HepG2 (cell line): ENCODE measurements at regions not wholly inside any gene's neighbourhood (a gene's known extent, or its start where the extent isn't known, plus 50 kb on each side); places are given as distances from the start of the nearest gene placed in this dataset.
A peak's percentile ranks its signal among the peaks of the same experiment; 100 is the strongest.

Experiments
- ARID4A ChIP-seq: sonication (generic); formaldehyde crosslinking; IDR thresholded peaks from 2 replicates; pipeline ENCODE4 v1.5.0; 2020; ENCODE audit warnings: mild to moderate bottlenecking, missing genetic modification reagents, borderline replicate concordance
- GZF1 ChIP-seq: sonication (generic); formaldehyde crosslinking; IDR thresholded peaks from 2 replicates; pipeline ENCODE4 v1.5.1; 2020; ENCODE audit warnings: mild to moderate bottlenecking, missing genetic modification reagents
- KLF11 ChIP-seq: IDR thresholded peaks from 2 replicates; pipeline ENCODE4 v1.6.1; 2016; ENCODE audit warnings: missing compliant biosample characterization
- MYC ChIP-seq: sonication (generic); formaldehyde crosslinking; IDR thresholded peaks from 2 replicates; pipeline ENCODE4 v1.9.0; 2021; ENCODE audit warnings: missing genetic modification reagents, borderline replicate concordance
- SNAPC2 ChIP-seq: sonication (generic); formaldehyde crosslinking; IDR thresholded peaks from 2 replicates; pipeline ENCODE4 v1.8.1; 2022; ENCODE audit warnings: mild to moderate bottlenecking, missing genetic modification reagents
- SRF ChIP-seq: IDR thresholded peaks from 2 replicates; pipeline ENCODE4 v1.6.1; 2011; ENCODE audit warnings: mild to moderate bottlenecking, low read depth, low read length, moderate library complexity
- STAT6 ChIP-seq: sonication (generic); formaldehyde crosslinking; IDR thresholded peaks from 2 replicates; pipeline ENCODE4 v1.4.0; 2020; ENCODE audit warnings: missing genetic modification reagents, mild to moderate bottlenecking, borderline replicate concordance
- TFE3 ChIP-seq: IDR thresholded peaks from 2 replicates; pipeline ENCODE4 v1.6.1; 2016
- ZBTB3 ChIP-seq: sonication (generic); formaldehyde crosslinking; IDR thresholded peaks from 2 replicates; pipeline ENCODE4 v1.4.0; 2020; ENCODE audit warnings: low read depth, mild to moderate bottlenecking, moderate library complexity, missing genetic modification reagents, borderline replicate concordance
- ZBTB38 ChIP-seq: sonication (generic); formaldehyde crosslinking; IDR thresholded peaks from 2 replicates; pipeline ENCODE4 v1.5.1; 2020; ENCODE audit warnings: mild to moderate bottlenecking, missing genetic modification reagents
- ZNF143 ChIP-seq: sonication (generic); formaldehyde crosslinking; IDR thresholded peaks from 2 replicates; pipeline ENCODE4 v1.4.0; 2020; ENCODE audit warnings: missing genetic modification reagents
- ZNF318 ChIP-seq: sonication (generic); formaldehyde crosslinking; IDR thresholded peaks from 2 replicates; pipeline ENCODE4 v1.4.0; 2020; ENCODE audit warnings: mild to moderate bottlenecking, missing genetic modification reagents
- ZNF44 ChIP-seq: sonication (generic); formaldehyde crosslinking; IDR thresholded peaks from 2 replicates; pipeline ENCODE4 v1.5.1; 2020; ENCODE audit warnings: mild to moderate bottlenecking, missing genetic modification reagents
- ZNF7 ChIP-seq: IDR thresholded peaks from 2 replicates; pipeline ENCODE4 v1.6.1; 2016; ENCODE audit warnings: missing biosample characterization, missing genetic modification reagents

GRCh38 chr2:84297155-84297554 lies 161.9 kb downstream of the SUCLG1 start (continued):
- TF ChIP-seq ARID4A (no peak), KLF11 (no peak), SNAPC2 (no peak), TFE3 (no peak), ZBTB38 (CRISPR knock-in tag) (no peak), STAT6 (CRISPR knock-in tag) (0 out of 2 replicates have a peak, but pooled peaks have one; percentile 37), MYC (no peak), ZNF318 (CRISPR knock-in tag) (no peak), ZNF143 (CRISPR knock-in tag) (no peak), SRF (no peak), ZBTB3 (no peak), ZNF44 (CRISPR knock-in tag) (no peak), ZNF7 (CRISPR knock-in tag) (no peak), GZF1 (no peak)
